ENCODE measurements at regions not wholly inside any gene's neighbourhood (a gene's known extent, or its start where the extent isn't known, plus 50 kb on each side); places are given as distances from the start of the nearest gene placed in this dataset.

- TF ChIP-seq ZNF407 (CRISPR knock-in tag; IDR thresholded peaks at IDR 0.05; ENCODE audit: not compliant biosample characterization) = no peak
- TF ChIP-seq SNAPC2 (CRISPR knock-in tag; IDR thresholded peaks at IDR 0.05) = no peak
- no peak for TF ChIP-seq ZBTB38 (CRISPR knock-in tag; IDR thresholded peaks at IDR 0.05)
These were observed 157.8 kb downstream of the NXNL2 start (continued) for GRCh38 chr9:88692827-88693226.

DNA sequence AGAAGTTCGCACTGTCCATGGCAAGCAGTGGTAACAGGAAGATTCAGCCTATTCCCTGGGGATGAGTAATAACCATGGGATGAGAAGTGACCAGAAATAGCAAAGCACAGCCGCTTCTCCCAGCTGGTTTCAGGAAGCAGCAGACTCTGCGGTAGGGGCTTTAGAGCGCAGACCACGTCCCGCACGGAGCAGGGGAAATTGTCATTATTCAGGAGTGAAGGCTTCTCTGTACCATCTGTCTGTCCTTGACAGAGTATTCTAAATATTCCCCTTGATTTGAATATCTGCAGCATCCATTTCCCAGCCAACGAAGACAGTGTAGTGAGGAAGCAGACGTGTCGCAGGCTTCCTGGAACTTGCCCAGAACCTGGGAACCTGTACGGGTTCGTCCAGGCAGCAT, 159.6 kb downstream of the NXNL2 start:
- peaks cover 47% of the 10 kb centered on the region for H3K4me1 ChIP-seq (ENCODE audit: insufficient read depth, low read length)
- no peaks in the 10 kb centered on the region for H3K27me3 ChIP-seq (ENCODE audit: control insufficient read depth in 1 of 2, insufficient read depth in 2 of 2, low read length in 2 of 2)
- FAIRE-seq (no peak), DNase-seq (ENCODE audit: low spot score) (no peak), ATAC-seq (no peak)
- no TSS peak for BruUV-seq (replicated peaks)
- 89% methylated on average over 12 of the region's 12 CpGs for WGBS (ENCODE audit: low lambda C conversion rate)
- intact Hi-C loops (cut with micrococcal nuclease; ENCODE audit: unreplicated experiment) = no loop called here
- H4K20me1 ChIP-seq (ENCODE audit: insufficient read depth, low read length) = no peaks in the 10 kb centered on the region
- H2AFZ ChIP-seq (ENCODE audit: low read length) = no peak overlapping the region
- CTCF ChIA-PET (ENCODE audit: low intra/inter-chr PET ratio, low total read pairs) = no interaction called here
- in situ Hi-C loops (cut with HindIII; ENCODE audit: extremely low pct_ligation_motif_present, low pct_unique_long_range_greater_than_20kb) = no loop called here
- no peaks in the 10 kb centered on the region for H3K36me3 ChIP-seq (replicated peaks in 1 of 2; ENCODE audit: control insufficient read depth in 1 of 2, insufficient read depth in 2 of 2, low read length in 2 of 2)
- H3K9me3 ChIP-seq (ENCODE audit: low read length) = no peaks in the 10 kb centered on the region
- H3K9ac ChIP-seq (ENCODE audit: insufficient read depth, low read depth, low read length) = no peak overlapping the region
- POLR2A ChIA-PET = no interaction called here
- H3K79me2 ChIP-seq (ENCODE audit: insufficient read depth, low read length) = no peaks in the 10 kb centered on the region
- no peak overlapping the region for H3K4me3 ChIP-seq (replicated peaks in 1 of 3; ENCODE audit: insufficient read depth in 1 of 3, low read depth in 2 of 3, low read length in 3 of 3)
- no peak overlapping the region for H3K27ac ChIP-seq (ENCODE audit: extremely low read length, insufficient read depth, low read length)
- no peak overlapping the region for H3K4me2 ChIP-seq (ENCODE audit: low read depth, low read length)
- TF ChIP-seq ZNF335 (CRISPR knock-in tag; IDR thresholded peaks at IDR 0.05) = no peak
- TF ChIP-seq ZNF510 (CRISPR knock-in tag; IDR thresholded peaks at IDR 0.05; ENCODE audit: low read depth) = no peak
- no peak for TF ChIP-seq RCOR2 (CRISPR knock-in tag; IDR thresholded peaks at IDR 0.05)
- TF ChIP-seq, protein P1, sequence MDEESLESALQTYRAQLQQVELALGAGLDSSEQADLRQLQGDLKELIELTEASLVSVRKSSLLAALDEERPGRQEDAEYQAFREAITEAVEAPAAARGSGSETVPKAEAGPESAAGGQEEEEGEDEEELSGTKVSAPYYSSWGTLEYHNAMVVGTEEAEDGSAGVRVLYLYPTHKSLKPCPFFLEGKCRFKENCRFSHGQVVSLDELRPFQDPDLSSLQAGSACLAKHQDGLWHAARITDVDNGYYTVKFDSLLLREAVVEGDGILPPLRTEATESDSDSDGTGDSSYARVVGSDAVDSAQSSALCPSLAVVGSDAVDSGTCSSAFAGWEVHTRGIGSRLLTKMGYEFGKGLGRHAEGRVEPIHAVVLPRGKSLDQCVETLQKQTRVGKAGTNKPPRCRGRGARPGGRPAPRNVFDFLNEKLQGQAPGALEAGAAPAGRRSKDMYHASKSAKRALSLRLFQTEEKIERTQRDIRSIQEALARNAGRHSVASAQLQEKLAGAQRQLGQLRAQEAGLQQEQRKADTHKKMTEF (CRISPR knock-in tag; IDR thresholded peaks at IDR 0.05) = no peak
- no peak for TF ChIP-seq MAX (IDR thresholded peaks at IDR 0.05)
- TF ChIP-seq SALL1 (CRISPR knock-in tag; IDR thresholded peaks at IDR 0.05) = no peak
- no peak for TF ChIP-seq SSRP1 (CRISPR knock-in tag; IDR thresholded peaks at IDR 0.05)
- TF ChIP-seq, protein P2, sequence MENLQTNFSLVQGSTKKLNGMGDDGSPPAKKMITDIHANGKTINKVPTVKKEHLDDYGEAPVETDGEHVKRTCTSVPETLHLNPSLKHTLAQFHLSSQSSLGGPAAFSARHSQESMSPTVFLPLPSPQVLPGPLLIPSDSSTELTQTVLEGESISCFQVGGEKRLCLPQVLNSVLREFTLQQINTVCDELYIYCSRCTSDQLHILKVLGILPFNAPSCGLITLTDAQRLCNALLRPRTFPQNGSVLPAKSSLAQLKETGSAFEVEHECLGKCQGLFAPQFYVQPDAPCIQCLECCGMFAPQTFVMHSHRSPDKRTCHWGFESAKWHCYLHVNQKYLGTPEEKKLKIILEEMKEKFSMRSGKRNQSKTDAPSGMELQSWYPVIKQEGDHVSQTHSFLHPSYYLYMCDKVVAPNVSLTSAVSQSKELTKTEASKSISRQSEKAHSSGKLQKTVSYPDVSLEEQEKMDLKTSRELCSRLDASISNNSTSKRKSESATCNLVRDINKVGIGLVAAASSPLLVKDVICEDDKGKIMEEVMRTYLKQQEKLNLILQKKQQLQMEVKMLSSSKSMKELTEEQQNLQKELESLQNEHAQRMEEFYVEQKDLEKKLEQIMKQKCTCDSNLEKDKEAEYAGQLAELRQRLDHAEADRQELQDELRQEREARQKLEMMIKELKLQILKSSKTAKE (CRISPR knock-in tag; IDR thresholded peaks at IDR 0.05; ENCODE audit: borderline replicate concordance) = no peak
- no peak for TF ChIP-seq NCOR1 (IDR thresholded peaks at IDR 0.05; ENCODE audit: borderline replicate concordance, low read length)
